Keratinocyte (primary cell): ENCODE measurements at regions not wholly inside any gene's neighbourhood (a gene's known extent, or its start where the extent isn't known, plus 50 kb on each side); places are given as distances from the start of the nearest gene placed in this dataset.

Source experiments
- DNase-seq: peaks from one replicate; pipeline ENCODE4 v3.0.0-alpha.2; 2011; ENCODE audit warnings: low read depth, missing footprints, low spot score
- FAIRE-seq: peaks from 2 replicates; lab custom pipeline; 2011; peaks lifted over from hg19 to GRCh38; lab: Jason Lieb, UNC
- H2AFZ ChIP-seq: 2 replicates; pipeline ENCODE4 v1.6.0; 2012; ENCODE audit warnings: low read length, control low read depth, inconsistent platforms; ENCODE audit not compliant: control insufficient read depth
- H3K27ac ChIP-seq: 2 replicates; pipeline ENCODE4 v1.5.1; 2011; ENCODE audit warnings: low read length; ENCODE audit not compliant: control insufficient read depth, insufficient read depth
- H3K27me3 ChIP-seq: 3 replicates; pipeline ENCODE4 v1.6.0; 2011; ENCODE audit warnings: low read length; ENCODE audit not compliant: control insufficient read depth, insufficient read depth; ENCODE audit errors: extremely low read depth
- H3K36me3 ChIP-seq, 2 experiments: 2 replicates in 1 of 2; 3 replicates in 1 of 2; pipeline ENCODE4 v1.5.1; 2011; ENCODE audit warnings: low read length in 2 of 2, mild to moderate bottlenecking in 1 of 2; ENCODE audit not compliant: control insufficient read depth in 2 of 2, insufficient read depth in 2 of 2; ENCODE audit errors: extremely low read depth in 1 of 2
- H3K4me1 ChIP-seq: 3 replicates; pipeline ENCODE4 v1.5.1; 2011; ENCODE audit warnings: low read length; ENCODE audit not compliant: control insufficient read depth, insufficient read depth; ENCODE audit errors: extremely low read depth
- H3K4me2 ChIP-seq: 3 replicates; pipeline ENCODE4 v1.6.0; 2011; ENCODE audit warnings: low read depth, low read length; ENCODE audit not compliant: control insufficient read depth, insufficient read depth; ENCODE audit errors: extremely low read depth
- H3K4me3 ChIP-seq, 3 experiments: fragments of 200-600 bp in 1 of 3; sonication (generic) in 1 of 3; 2 replicates in 2 of 3; 3 replicates in 1 of 3; pipeline ENCODE4 v1.5.1; 2011 to 2016; ENCODE audit warnings: low read length in 3 of 3, mild to moderate bottlenecking in 3 of 3, control low read depth in 2 of 3, inconsistent platforms in 1 of 3, low read depth in 1 of 3, mixed read lengths in 1 of 3, mixed run types in 1 of 3, moderate library complexity in 1 of 3; ENCODE audit not compliant: control insufficient read depth in 2 of 3, insufficient read depth in 2 of 3; ENCODE audit errors: extremely low read depth in 1 of 3
- H3K79me2 ChIP-seq: 2 replicates; pipeline ENCODE4 v1.6.0; 2012; ENCODE audit warnings: low read length; ENCODE audit not compliant: control insufficient read depth, insufficient read depth
- H3K9ac ChIP-seq: 3 replicates; pipeline ENCODE4 v1.6.0; 2011; ENCODE audit warnings: low read length; ENCODE audit not compliant: control insufficient read depth, insufficient read depth; ENCODE audit errors: extremely low read depth
- H3K9me1 ChIP-seq: 3 replicates; pipeline ENCODE4 v1.6.0; 2011; ENCODE audit warnings: low read length; ENCODE audit not compliant: control insufficient read depth, insufficient read depth; ENCODE audit errors: extremely low read depth
- H3K9me3 ChIP-seq: 2 replicates; pipeline ENCODE4 v1.5.1; 2012; ENCODE audit warnings: low read depth, low read length; ENCODE audit not compliant: control insufficient read depth
- H4K20me1 ChIP-seq: 3 replicates; pipeline ENCODE4 v1.6.0; 2011; ENCODE audit warnings: low read length; ENCODE audit not compliant: control insufficient read depth, insufficient read depth; ENCODE audit errors: extremely low read depth
- CTCF ChIP-seq, 3 experiments: IDR thresholded peaks in 1 of 3; conservative IDR thresholded peaks in 1 of 3; optimal IDR thresholded peaks in 1 of 3; 2 replicates in 2 of 3; 3 replicates in 1 of 3; pipeline versions ENCODE3 to v1.5.1; 2011; ENCODE audit warnings: low read length in 3 of 3, mild to moderate bottlenecking in 3 of 3, moderate library complexity in 2 of 3, control low read depth in 1 of 3, inconsistent platforms in 1 of 3; ENCODE audit not compliant: insufficient read depth in 2 of 3; ENCODE audit errors: extremely low read depth in 1 of 3
- EZH2 ChIP-seq: IDR thresholded peaks from one replicate; pipeline ENCODE4 v1.6.1; 2012; ENCODE audit warnings: inconsistent platforms, mild to moderate bottlenecking, low read length, moderate library complexity
- dilution Hi-C: fragments of 300-500 bp; cut with MboI; formaldehyde crosslinking; loops from one replicate; pipeline ENCODE4 v1.7.0; 2020; ENCODE audit warnings: low sequenced_read_pairs; ENCODE audit not compliant: extremely low pct_ligation_motif_present

- Histone ChIP-seq H3K4me1 (peaks cover 14% of the 10 kb centered on the region), H3K9ac (no peak overlapping the region), H4K20me1 (no peaks in the 10 kb centered on the region), H3K27ac (no peak overlapping the region), H3K79me2 (no peaks in the 10 kb centered on the region), H3K36me3 (no peaks in the 10 kb centered on the region), H2AFZ (no peak overlapping the region), H3K4me2 (no peak overlapping the region), H3K9me1 (no peaks in the 10 kb centered on the region), H3K4me3 (no peak overlapping the region), H3K9me3 (no peaks in the 10 kb centered on the region), H3K27me3 (no peaks in the 10 kb centered on the region)
- no peak for TF ChIP-seq EZH2
- no peak for TF ChIP-seq CTCF (optimal IDR thresholded peaks at IDR 0.05 in 1 of 3, IDR thresholded peaks at IDR 0.05 in 1 of 3, conservative IDR thresholded peaks at IDR 0.05 in 1 of 3; ENCODE audit: extremely low read depth in 1 of 3, insufficient read depth in 2 of 3, low read length in 3 of 3)
- DNase-seq (no peak), FAIRE-seq (no peak)
- dilution Hi-C loops, result no loop called here
Measured at GRCh38 chr9:79378107-79378506, 193.7 kb upstream of the TLE4 start.

GRCh38 chr9:79382044-79382443 is 189.7 kb upstream of the TLE4 start:
- DNase-seq (no peak), FAIRE-seq (no peak)
- dilution Hi-C loops, result no loop called here
- H3K4me2 ChIP-seq, result no peak overlapping the region
- H4K20me1 ChIP-seq, result no peaks in the 10 kb centered on the region
- no peak overlapping the region for H3K4me3 ChIP-seq
- H3K9me3 ChIP-seq, result no peaks in the 10 kb centered on the region
- no peaks in the 10 kb centered on the region for H3K79me2 ChIP-seq
- H3K27me3 ChIP-seq, result no peaks in the 10 kb centered on the region
- H2AFZ ChIP-seq, result no peak overlapping the region
- no peaks in the 10 kb centered on the region for H3K36me3 ChIP-seq
- no peaks in the 10 kb centered on the region for H3K9me1 ChIP-seq
- H3K9ac ChIP-seq, result no peak overlapping the region
- H3K27ac ChIP-seq, result no peak overlapping the region
- TF ChIP-seq EZH2, result no peak
- TF ChIP-seq CTCF (optimal IDR thresholded peaks at IDR 0.05 in 1 of 3, IDR thresholded peaks at IDR 0.05 in 1 of 3, conservative IDR thresholded peaks at IDR 0.05 in 1 of 3; ENCODE audit: extremely low read depth in 1 of 3, insufficient read depth in 2 of 3, low read length in 3 of 3), result no peak
- peaks cover 27% of the 10 kb centered on the region for H3K4me1 ChIP-seq
